Suppressor macrophage treated with lipopolysaccharide for 1 hour (primary cell): ENCODE measurements at regions not wholly inside any gene's neighbourhood (a gene's known extent, or its start where the extent isn't known, plus 50 kb on each side); places are given as distances from the start of the nearest gene placed in this dataset.
"Not testable (repeated sequence)": the region's sequence is repeated elsewhere in the genome, so short reads cannot be mapped to it uniquely, and the experiment has no call there.

Source experiments
- DNase-seq, 3 donors: peaks; one replicate each; pipeline ENCODE4 v3.0.0-alpha.2; 2020 to 2022

GRCh38 chr2:215644233-215644897 is 208.5 kb upstream of the FN1 start:
- DNase-seq: no peak

- no peak for DNase-seq
Measured at GRCh38 chr2:215638687-215639086, 202.8 kb upstream of the FN1 start.

- peak in 2 of 3 donors; percentile 20 to 54 for DNase-seq
Measured at GRCh38 chr2:215637651-215638050, 201.8 kb upstream of the FN1 start.

- peak; percentile 54 to 73 (median 60) for DNase-seq
Measured at GRCh38 chr2:215636816-215637215, 200.9 kb upstream of the FN1 start.

GRCh38 chr2:215635788-215636139 is 199.9 kb upstream of the FN1 start:
- peak in 1 of 3 donors; percentile 33 for DNase-seq

GRCh38 chr2:215635071-215635787 is 199.4 kb upstream of the FN1 start:
- DNase-seq: no peak

GRCh38 chr2:215633360-215633759 is 197.5 kb upstream of the FN1 start:
- DNase-seq: no peak

GRCh38 chr2:215631696-215632095 is 195.8 kb upstream of the FN1 start:
- peak in 2 of 3 donors; percentile 54 to 66 for DNase-seq

GRCh38 chr2:215630796-215631195 is 194.9 kb upstream of the FN1 start:
- not testable (repeated sequence) for DNase-seq

GRCh38 chr2:215627771-215628170 is 191.9 kb upstream of the FN1 start:
- DNase-seq: peak in 2 of 3 donors; percentile 37 to 40

GRCh38 chr2:215626812-215627281 is 191.0 kb upstream of the FN1 start:
- DNase-seq: no peak

GRCh38 chr2:215626063-215626462 is 190.2 kb upstream of the FN1 start:
- no peak for DNase-seq

GRCh38 chr2:215625207-215625606 is 189.3 kb upstream of the FN1 start:
- DNase-seq: no peak

GRCh38 chr2:215624423-215624829 is 188.6 kb upstream of the FN1 start:
- peak; percentile 26 to 44 (median 37) for DNase-seq

- DNase-seq: no peak
Measured at GRCh38 chr2:215622837-215623236, 187.0 kb upstream of the FN1 start.

GRCh38 chr2:215621381-215621780 is 185.5 kb upstream of the FN1 start:
- DNase-seq: no peak

- no peak for DNase-seq
Measured at GRCh38 chr2:215620528-215620927, 184.7 kb upstream of the FN1 start.

GRCh38 chr2:215619989-215620388 is 184.1 kb upstream of the FN1 start:
- peak; percentile 55 to 71 (median 58) for DNase-seq

- DNase-seq: no peak
Measured at GRCh38 chr2:215619022-215619958, 183.4 kb upstream of the FN1 start.

- DNase-seq: no peak
Measured at GRCh38 chr2:215618145-215618544, 182.3 kb upstream of the FN1 start.

- DNase-seq: no peak
Measured at GRCh38 chr2:215617060-215617824, 181.4 kb upstream of the FN1 start.

GRCh38 chr2:215615803-215616174 is 179.9 kb upstream of the FN1 start:
- peak; percentile 42 to 67 (median 49) for DNase-seq
